Mesendoderm (in vitro differentiated cells): ENCODE measurements at regions not wholly inside any gene's neighbourhood (a gene's known extent, or its start where the extent isn't known, plus 50 kb on each side); places are given as distances from the start of the nearest gene placed in this dataset.

Experiments
- DNase-seq: peaks from one replicate; pipeline ENCODE4 v3.0.0; 2013
- H2AK5ac ChIP-seq: 2 replicates; pipeline ENCODE4 v1.6.1; 2013; ENCODE audit warnings: low read length, inconsistent platforms
- H2BK120ac ChIP-seq: 2 replicates; pipeline ENCODE4 v1.6.1; 2013; ENCODE audit warnings: low read depth, mild to moderate bottlenecking, low read length, moderate library complexity, mixed read lengths
- H2BK15ac ChIP-seq: replicated peaks from 2 replicates; pipeline ENCODE4 v1.6.1; 2013; ENCODE audit warnings: low read depth, mild to moderate bottlenecking, moderate library complexity
- H2BK5ac ChIP-seq: 2 replicates; pipeline ENCODE4 v1.6.1; 2013; ENCODE audit warnings: low read length, inconsistent platforms
- H3K18ac ChIP-seq: 2 replicates; pipeline ENCODE4 v1.6.1; 2013; ENCODE audit warnings: mild to moderate bottlenecking, low read length, mixed read lengths
- H3K23ac ChIP-seq: one replicate; pipeline ENCODE4 v1.6.1; 2013; ENCODE audit warnings: low read length
- H3K27ac ChIP-seq: 2 replicates; pipeline ENCODE4 v1.5.1; 2013; ENCODE audit warnings: low read depth, mild to moderate bottlenecking, inconsistent platforms, low read length, moderate library complexity
- H3K27me3 ChIP-seq: 2 replicates; pipeline ENCODE4 v1.6.1; 2013; ENCODE audit warnings: low read length, control low read depth, mild to moderate bottlenecking, inconsistent platforms; ENCODE audit not compliant: insufficient read depth, poor library complexity
- H3K36me3 ChIP-seq: 2 replicates; pipeline ENCODE4 v1.6.1; 2013; ENCODE audit warnings: low read length, inconsistent platforms; ENCODE audit not compliant: control insufficient read depth, insufficient read depth
- H3K4ac ChIP-seq: one replicate; pipeline ENCODE4 v1.6.1; 2013; ENCODE audit warnings: low read depth, mild to moderate bottlenecking, low read length, moderate library complexity
- H3K4me1 ChIP-seq: 2 replicates; pipeline ENCODE4 v1.6.1; 2013; ENCODE audit warnings: low read depth, low read length, inconsistent platforms; ENCODE audit not compliant: control insufficient read depth
- H3K4me2 ChIP-seq: 2 replicates; pipeline ENCODE4 v1.6.1; 2013; ENCODE audit warnings: low read length
- H3K4me3 ChIP-seq: 2 replicates; pipeline ENCODE4 v1.5.1; 2013; ENCODE audit warnings: mild to moderate bottlenecking, low read length
- H3K56ac ChIP-seq: one replicate; pipeline ENCODE4 v1.6.1; 2013; ENCODE audit warnings: low read length
- H3K79me1 ChIP-seq: 2 replicates; pipeline ENCODE4 v1.6.1; 2013; ENCODE audit warnings: low read length, inconsistent platforms
- H3K79me2 ChIP-seq: 2 replicates; pipeline ENCODE4 v1.6.1; 2013; ENCODE audit warnings: mild to moderate bottlenecking, low read length; ENCODE audit not compliant: control insufficient read depth, insufficient read depth
- H3K9ac ChIP-seq: 2 replicates; pipeline ENCODE4 v1.6.1; 2013; ENCODE audit warnings: low read length, inconsistent platforms
- H4K5ac ChIP-seq: one replicate; pipeline ENCODE4 v1.6.1; 2013; ENCODE audit warnings: low read length
- H4K8ac ChIP-seq: one replicate; pipeline ENCODE4 v1.6.1; 2013; ENCODE audit warnings: low read depth, mild to moderate bottlenecking, control low read depth, low read length, moderate library complexity
- WGBS: extraction: QIAGEN DNeasy Blood & Tissue Kit; methylation state at CpG from one replicate; pipeline ENCODE4 v1.1.7; 2013; ENCODE audit warnings: low lambda C conversion rate, missing lambda C conversion rate; ENCODE audit not compliant: insufficient coverage; ENCODE audit errors: extremely low coverage; 5-methylcytosine and 5-hydroxymethylcytosine counted together

DNA sequence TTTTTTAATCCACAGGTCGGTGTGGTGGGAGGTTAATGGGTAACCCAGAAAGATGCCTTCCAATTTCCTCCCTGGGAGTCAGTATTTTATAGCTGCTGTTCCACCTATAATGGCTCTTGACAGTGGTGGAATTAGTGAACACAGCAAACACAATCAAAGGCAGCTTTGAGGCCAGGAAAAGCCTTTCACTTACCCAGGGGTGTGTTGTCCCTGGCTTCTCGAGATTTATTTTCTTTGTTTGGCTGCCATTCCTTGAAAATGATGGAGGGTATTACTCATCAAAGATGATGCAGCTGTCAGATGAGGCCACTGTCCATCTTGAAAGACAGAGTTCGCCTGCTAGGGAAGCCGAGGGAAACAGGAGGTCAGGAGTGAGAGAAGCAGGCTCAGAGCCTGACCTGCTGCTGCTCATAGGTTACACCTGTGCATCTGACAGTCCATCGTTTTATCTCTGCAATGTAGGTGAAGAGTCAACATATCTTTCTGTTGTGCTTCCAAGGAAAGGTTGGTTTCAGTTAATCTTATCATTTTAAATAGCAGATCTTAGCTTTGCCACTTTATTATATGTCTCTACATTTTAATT, 221.6 kb downstream of the XPNPEP1 start:
- no peak overlapping the region for H3K56ac ChIP-seq
- no peak overlapping the region for H2BK5ac ChIP-seq
- H3K18ac ChIP-seq, result no peak overlapping the region
- H2BK120ac ChIP-seq, result no peak overlapping the region
- H3K79me1 ChIP-seq, result no peaks in the 10 kb centered on the region
- no peak for DNase-seq
- no peak overlapping the region for H2BK15ac ChIP-seq
- H3K4me2 ChIP-seq, result no peak overlapping the region
- H3K4ac ChIP-seq, result no peak overlapping the region
- no peak overlapping the region for H4K8ac ChIP-seq
- H2AK5ac ChIP-seq, result no peak overlapping the region
- no CpG with 5 or more reads among the region's 5 CpGs for WGBS
- no peak overlapping the region for H4K5ac ChIP-seq
- H3K36me3 ChIP-seq, result no peaks in the 10 kb centered on the region
- no peak overlapping the region for H3K4me3 ChIP-seq
- H3K27ac ChIP-seq, result no peak overlapping the region
- H3K4me1 ChIP-seq, result no peaks in the 10 kb centered on the region
- H3K79me2 ChIP-seq, result no peaks in the 10 kb centered on the region
- H3K9ac ChIP-seq, result no peak overlapping the region
- no peaks in the 10 kb centered on the region for H3K27me3 ChIP-seq
- no peak overlapping the region for H3K23ac ChIP-seq

DNA sequence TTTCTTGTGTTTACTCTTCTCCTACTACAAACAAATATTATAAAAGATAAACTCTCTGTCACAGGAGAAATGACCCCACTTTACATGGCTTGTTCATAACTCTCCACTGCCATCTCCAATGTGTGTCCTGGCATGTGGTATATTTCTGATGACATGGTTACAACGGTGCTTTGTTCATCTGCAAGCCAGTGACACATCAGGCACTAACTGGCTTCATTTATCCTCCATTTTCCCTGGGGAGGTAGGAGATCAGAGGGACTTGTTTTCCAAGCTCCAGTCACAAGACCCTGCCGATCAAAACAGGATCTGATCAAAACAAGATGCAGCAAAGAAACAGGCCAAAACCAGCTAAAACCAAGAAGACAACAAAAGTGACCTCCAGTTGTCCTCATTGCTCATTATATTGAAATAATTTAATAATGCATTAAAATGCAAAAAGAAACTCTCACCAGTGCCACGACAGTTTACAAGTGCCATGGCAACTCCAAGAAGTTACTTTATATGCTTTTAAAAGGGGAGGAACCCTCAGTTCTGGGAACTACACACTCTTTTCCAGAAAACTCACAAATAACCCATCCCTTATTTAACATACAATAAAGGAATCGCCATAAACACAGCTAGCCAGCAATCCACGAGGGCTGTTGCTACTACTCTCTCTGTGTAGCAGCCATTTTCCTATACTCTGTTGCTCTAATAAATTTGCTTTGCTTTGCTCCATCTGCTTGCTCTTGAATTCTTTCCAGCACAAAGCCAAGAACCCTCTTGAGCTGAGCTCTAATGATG, 224.2 kb downstream of the XPNPEP1 start:
- WGBS, result no CpG with 5 or more reads among the region's 5 CpGs
- H3K9ac ChIP-seq, result no peak overlapping the region

DNA sequence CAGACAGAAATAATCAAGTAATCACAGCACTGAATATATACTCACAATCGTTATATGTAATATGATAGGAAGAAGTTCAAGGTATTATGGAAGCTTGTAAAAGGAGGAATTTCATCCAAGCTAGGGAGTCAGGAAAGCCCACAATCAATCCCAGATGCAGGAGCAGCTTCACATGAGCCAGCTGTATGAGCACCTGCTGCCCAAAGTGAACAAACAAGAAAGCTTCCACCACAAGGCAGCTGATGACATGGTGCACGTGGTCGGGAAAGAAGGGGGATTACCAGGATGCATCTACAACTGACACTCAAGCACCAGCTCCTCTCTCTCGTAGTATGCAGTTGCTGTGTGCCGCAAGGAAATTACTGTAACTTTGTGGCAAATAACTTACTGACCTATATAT, 225.2 kb downstream of the XPNPEP1 start:
- H3K23ac ChIP-seq, result no peak overlapping the region
- H3K27ac ChIP-seq, result no peak overlapping the region

More for the DNA sequence above, 224.2 kb downstream of the XPNPEP1 start:
- H3K27me3 ChIP-seq, result no peaks in the 10 kb centered on the region
- H3K79me2 ChIP-seq, result no peaks in the 10 kb centered on the region
- no peaks in the 10 kb centered on the region for H3K36me3 ChIP-seq
- no peak overlapping the region for H2BK5ac ChIP-seq
- H3K56ac ChIP-seq, result no peak overlapping the region
- H2BK120ac ChIP-seq, result no peak overlapping the region
- no peak overlapping the region for H2BK15ac ChIP-seq
- no peaks in the 10 kb centered on the region for H3K4me1 ChIP-seq
- H2AK5ac ChIP-seq, result no peak overlapping the region
- H3K18ac ChIP-seq, result no peak overlapping the region
- no peak for DNase-seq
- H3K4me2 ChIP-seq, result no peak overlapping the region
- H4K8ac ChIP-seq, result no peak overlapping the region
- H3K4me3 ChIP-seq, result no peak overlapping the region
- no peak overlapping the region for H4K5ac ChIP-seq
- H3K27ac ChIP-seq, result no peak overlapping the region
- no peaks in the 10 kb centered on the region for H3K79me1 ChIP-seq
- H3K4ac ChIP-seq, result no peak overlapping the region
- no peak overlapping the region for H3K23ac ChIP-seq

DNA sequence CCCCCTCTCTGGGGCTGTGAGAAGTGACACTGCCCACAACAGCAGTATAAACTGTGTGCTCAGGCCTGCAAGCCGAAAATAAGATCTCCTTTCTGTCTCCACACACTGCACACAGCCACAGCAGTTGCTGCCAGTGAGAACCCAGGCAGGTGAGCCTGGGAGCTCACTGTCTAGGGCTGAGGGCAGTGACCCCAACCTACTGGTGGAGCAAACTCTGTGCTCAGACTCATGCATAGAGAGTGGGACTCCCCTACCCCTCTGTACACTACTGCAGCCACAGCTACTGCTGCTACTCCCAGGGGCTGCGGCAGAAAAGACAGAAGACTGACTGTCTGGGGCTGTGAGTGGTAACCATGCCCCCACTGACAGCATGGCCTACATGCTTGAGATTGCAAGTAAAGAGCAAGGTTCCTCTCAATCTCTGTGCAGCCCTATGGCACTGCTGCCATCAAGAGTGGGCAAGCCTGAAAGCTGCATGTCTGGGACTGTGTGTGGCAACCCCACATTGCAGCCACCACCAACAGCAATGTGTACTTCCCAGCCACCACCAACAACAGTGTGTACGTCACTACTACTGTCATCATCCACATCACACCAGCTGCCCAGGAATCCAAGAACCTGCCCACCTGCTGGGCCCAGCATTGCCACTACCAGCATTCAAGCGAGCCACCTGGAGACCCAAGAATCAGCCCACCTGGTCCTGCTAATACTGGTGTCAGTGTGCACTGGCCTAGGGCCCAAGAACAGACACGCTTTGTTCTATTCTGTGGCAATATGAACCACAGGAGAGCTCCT, 226.1 kb downstream of the XPNPEP1 start:
- no peaks in the 10 kb centered on the region for H3K27me3 ChIP-seq
- H2BK15ac ChIP-seq, result no peak overlapping the region
- no peak overlapping the region for H3K4me2 ChIP-seq
- H4K5ac ChIP-seq, result no peak overlapping the region
- no peak overlapping the region for H3K18ac ChIP-seq
- WGBS, result no CpG with 5 or more reads among the region's 5 CpGs
- no peak overlapping the region for H2BK5ac ChIP-seq
- no peak overlapping the region for H3K27ac ChIP-seq
- H3K79me2 ChIP-seq, result no peaks in the 10 kb centered on the region
- no peak overlapping the region for H3K56ac ChIP-seq
- no peaks in the 10 kb centered on the region for H3K79me1 ChIP-seq
- H3K23ac ChIP-seq, result no peak overlapping the region
- DNase-seq, result no peak
- H2AK5ac ChIP-seq, result no peak overlapping the region
- H3K4me3 ChIP-seq, result no peak overlapping the region
- no peak overlapping the region for H3K9ac ChIP-seq
- H4K8ac ChIP-seq, result no peak overlapping the region
- no peak overlapping the region for H2BK120ac ChIP-seq
- no peaks in the 10 kb centered on the region for H3K36me3 ChIP-seq
- no peaks in the 10 kb centered on the region for H3K4me1 ChIP-seq
- no peak overlapping the region for H3K4ac ChIP-seq

More for the DNA sequence above, 225.2 kb downstream of the XPNPEP1 start:
- H3K4me2 ChIP-seq, result no peak overlapping the region
- no peak overlapping the region for H3K18ac ChIP-seq
- H3K79me2 ChIP-seq, result no peaks in the 10 kb centered on the region
- H4K5ac ChIP-seq, result no peak overlapping the region
- H3K4me3 ChIP-seq, result no peak overlapping the region
- no peaks in the 10 kb centered on the region for H3K27me3 ChIP-seq
- no CpG with 5 or more reads among the region's 5 CpGs for WGBS
- no peaks in the 10 kb centered on the region for H3K4me1 ChIP-seq
- no peak overlapping the region for H3K9ac ChIP-seq
- H2BK120ac ChIP-seq, result no peak overlapping the region
- H2BK15ac ChIP-seq, result no peak overlapping the region
- H4K8ac ChIP-seq, result no peak overlapping the region
- H3K56ac ChIP-seq, result no peak overlapping the region
- H2AK5ac ChIP-seq, result no peak overlapping the region
- no peaks in the 10 kb centered on the region for H3K79me1 ChIP-seq
- no peak overlapping the region for H3K4ac ChIP-seq
- DNase-seq, result no peak
- no peak overlapping the region for H2BK5ac ChIP-seq
- no peaks in the 10 kb centered on the region for H3K36me3 ChIP-seq

DNA sequence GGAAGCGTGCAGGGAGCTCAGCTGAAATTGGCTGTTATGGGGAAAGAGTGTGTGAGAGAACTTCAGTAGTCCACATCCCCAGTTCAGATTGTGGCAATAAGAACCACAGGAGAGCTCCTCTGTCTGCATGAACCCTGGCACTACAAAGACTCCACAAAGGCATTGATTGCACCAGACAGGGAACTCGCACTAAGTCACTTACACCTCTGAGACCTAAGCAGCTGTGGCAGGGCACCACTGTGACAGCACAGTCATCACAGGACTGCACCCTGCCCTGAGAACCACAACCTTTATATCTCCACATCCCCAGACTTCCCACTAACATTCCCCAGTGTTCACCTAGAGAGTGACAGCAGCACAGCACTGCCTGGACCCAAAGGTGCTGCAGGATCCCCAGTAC, 226.8 kb downstream of the XPNPEP1 start:
- Histone ChIP-seq H3K27ac (no peak overlapping the region), H3K4me1 (no peaks in the 10 kb centered on the region), H3K23ac (no peak overlapping the region), H3K4me2 (no peak overlapping the region), H3K4me3 (no peak overlapping the region), H4K8ac (no peak overlapping the region), H3K79me2 (no peaks in the 10 kb centered on the region), H3K56ac (no peak overlapping the region), H3K79me1 (no peaks in the 10 kb centered on the region), H3K18ac (no peak overlapping the region), H3K4ac (no peak overlapping the region), H2AK5ac (no peak overlapping the region), H4K5ac (no peak overlapping the region), H3K36me3 (no peaks in the 10 kb centered on the region), H3K27me3 (no peaks in the 10 kb centered on the region), H2BK5ac (no peak overlapping the region), H2BK120ac (no peak overlapping the region), H2BK15ac (no peak overlapping the region), H3K9ac (no peak overlapping the region)
- DNase-seq, result no peak
- WGBS, result no CpG with 5 or more reads among the region's 2 CpGs
